ENCODE measurements at regions not wholly inside any gene's neighbourhood (a gene's known extent, or its start where the extent isn't known, plus 50 kb on each side); places are given as distances from the start of the nearest gene placed in this dataset.

GRCh38 chr3:72663429-72663828, 184.8 kb downstream of the SHQ1 start:
- Histone ChIP-seq H3K27ac (ENCODE audit: low read depth, low read length) (no peak overlapping the region), H3K4me3 (ENCODE audit: low read depth, low read length) (no peak overlapping the region), H3K27me3 (ENCODE audit: control insufficient read depth, insufficient read depth, low read length) (no peaks in the 10 kb centered on the region), H3K9me3 (ENCODE audit: control insufficient read depth, insufficient read depth, low read length) (no peaks in the 10 kb centered on the region), H3K4me1 (ENCODE audit: control insufficient read depth, insufficient read depth, low read length) (peaks cover 15% of the 10 kb centered on the region), H3K36me3 (ENCODE audit: control insufficient read depth, insufficient read depth, low read length) (no peaks in the 10 kb centered on the region)
- peak in 2 of 6 donors; percentile 49 to 60 for DNase-seq (ENCODE audit: low read depth in 4 of 6, low spot score in 6 of 6)
- WGBS (ENCODE audit: insufficient coverage), result 88% methylated on average over 1 of the region's 4 CpGs

- Histone ChIP-seq H3K27me3 (ENCODE audit: control insufficient read depth, insufficient read depth, low read length) (no peaks in the 10 kb centered on the region), H3K4me3 (ENCODE audit: low read depth, low read length) (no peak overlapping the region), H3K4me1 (ENCODE audit: control insufficient read depth, insufficient read depth, low read length) (peaks cover 18% of the 10 kb centered on the region), H3K9me3 (ENCODE audit: control insufficient read depth, insufficient read depth, low read length) (no peaks in the 10 kb centered on the region), H3K36me3 (ENCODE audit: control insufficient read depth, insufficient read depth, low read length) (no peaks in the 10 kb centered on the region), H3K27ac (ENCODE audit: low read depth, low read length) (no peak overlapping the region)
- 20% methylated on average over 2 of the region's 2 CpGs for WGBS (ENCODE audit: insufficient coverage)
- DNase-seq (ENCODE audit: low read depth in 4 of 6, low spot score in 6 of 6), result peak in 4 of 6 donors; percentile 35 to 90 (median 58)
Observed at GRCh38 chr3:72661115-72661457, 187.2 kb downstream of the SHQ1 start.

GRCh38 chr3:72660270-72661114, 187.8 kb downstream of the SHQ1 start:
- WGBS (ENCODE audit: insufficient coverage), result 95% methylated on average over 4 of the region's 5 CpGs
- H3K27ac ChIP-seq (ENCODE audit: low read depth, low read length), result no peak overlapping the region

GRCh38 chr3:72659596-72659995, 188.6 kb downstream of the SHQ1 start:
- peak in 2 of 6 donors; percentile 50 to 51 for DNase-seq (ENCODE audit: low read depth in 4 of 6, low spot score in 6 of 6)
- Histone ChIP-seq H3K4me1 (ENCODE audit: control insufficient read depth, insufficient read depth, low read length) (peaks cover 30% of the 10 kb centered on the region), H3K4me3 (ENCODE audit: low read depth, low read length) (no peak overlapping the region), H3K9me3 (ENCODE audit: control insufficient read depth, insufficient read depth, low read length) (no peaks in the 10 kb centered on the region), H3K27ac (ENCODE audit: low read depth, low read length) (no peak overlapping the region), H3K27me3 (ENCODE audit: control insufficient read depth, insufficient read depth, low read length) (peaks cover 4% of the 10 kb centered on the region), H3K36me3 (ENCODE audit: control insufficient read depth, insufficient read depth, low read length) (no peaks in the 10 kb centered on the region)
- WGBS (ENCODE audit: insufficient coverage), result 64% methylated on average over 3 of the region's 3 CpGs

More at GRCh38 chr3:72660270-72661114, 187.8 kb downstream of the SHQ1 start:
- DNase-seq (ENCODE audit: low read depth in 4 of 6, low spot score in 6 of 6), result no peak
- H3K9me3 ChIP-seq (ENCODE audit: control insufficient read depth, insufficient read depth, low read length), result no peaks in the 10 kb centered on the region
- no peaks in the 10 kb centered on the region for H3K27me3 ChIP-seq (ENCODE audit: control insufficient read depth, insufficient read depth, low read length)
- H3K36me3 ChIP-seq (ENCODE audit: control insufficient read depth, insufficient read depth, low read length), result no peaks in the 10 kb centered on the region
- no peak overlapping the region for H3K4me3 ChIP-seq (ENCODE audit: low read depth, low read length)
- peaks cover 24% of the 10 kb centered on the region for H3K4me1 ChIP-seq (ENCODE audit: control insufficient read depth, insufficient read depth, low read length)

- Histone ChIP-seq H3K27me3 (ENCODE audit: control insufficient read depth, insufficient read depth, low read length) (peaks cover 4% of the 10 kb centered on the region), H3K36me3 (ENCODE audit: control insufficient read depth, insufficient read depth, low read length) (no peaks in the 10 kb centered on the region), H3K27ac (ENCODE audit: low read depth, low read length) (no peak overlapping the region), H3K9me3 (ENCODE audit: control insufficient read depth, insufficient read depth, low read length) (no peaks in the 10 kb centered on the region), H3K4me1 (ENCODE audit: control insufficient read depth, insufficient read depth, low read length) (peaks cover 30% of the 10 kb centered on the region), H3K4me3 (ENCODE audit: low read depth, low read length) (no peak overlapping the region)
- WGBS (ENCODE audit: insufficient coverage), result 86% methylated on average over 2 of the region's 5 CpGs
- DNase-seq (ENCODE audit: low read depth in 4 of 6, low spot score in 6 of 6), result no peak
Observed at GRCh38 chr3:72659188-72659587, 189.1 kb downstream of the SHQ1 start.

- no peak overlapping the region for H3K4me3 ChIP-seq (ENCODE audit: low read depth, low read length)
- peaks cover 4% of the 10 kb centered on the region for H3K27me3 ChIP-seq (ENCODE audit: control insufficient read depth, insufficient read depth, low read length)
- peaks cover 30% of the 10 kb centered on the region for H3K4me1 ChIP-seq (ENCODE audit: control insufficient read depth, insufficient read depth, low read length)
- no peak overlapping the region for H3K27ac ChIP-seq (ENCODE audit: low read depth, low read length)
- DNase-seq (ENCODE audit: low read depth in 4 of 6, low spot score in 6 of 6), result no peak
- H3K9me3 ChIP-seq (ENCODE audit: control insufficient read depth, insufficient read depth, low read length), result no peaks in the 10 kb centered on the region
- 100% methylated on average over 2 of the region's 6 CpGs for WGBS (ENCODE audit: insufficient coverage)
- no peaks in the 10 kb centered on the region for H3K36me3 ChIP-seq (ENCODE audit: control insufficient read depth, insufficient read depth, low read length)
Observed at GRCh38 chr3:72658466-72659100, 189.7 kb downstream of the SHQ1 start.

GRCh38 chr3:72657666-72658065, 190.6 kb downstream of the SHQ1 start:
- Histone ChIP-seq H3K27ac (ENCODE audit: low read depth, low read length) (no peak overlapping the region), H3K36me3 (ENCODE audit: control insufficient read depth, insufficient read depth, low read length) (no peaks in the 10 kb centered on the region), H3K9me3 (ENCODE audit: control insufficient read depth, insufficient read depth, low read length) (no peaks in the 10 kb centered on the region), H3K4me3 (ENCODE audit: low read depth, low read length) (no peak overlapping the region), H3K4me1 (ENCODE audit: control insufficient read depth, insufficient read depth, low read length) (peaks cover 28% of the 10 kb centered on the region), H3K27me3 (ENCODE audit: control insufficient read depth, insufficient read depth, low read length) (peaks cover 4% of the 10 kb centered on the region)
- whole genome bisulfite sequencing (ENCODE audit: insufficient coverage), result 93% methylated on average over 2 of the region's 4 CpGs
- no peak for DNase-seq (ENCODE audit: low read depth in 4 of 6, low spot score in 6 of 6)

- no peak overlapping the region for H3K27ac ChIP-seq (ENCODE audit: low read depth, low read length)
- peaks cover 22% of the 10 kb centered on the region for H3K4me1 ChIP-seq (ENCODE audit: control insufficient read depth, insufficient read depth, low read length)
- no peak overlapping the region for H3K4me3 ChIP-seq (ENCODE audit: low read depth, low read length)
- 73% methylated on average over 4 of the region's 6 CpGs for WGBS (ENCODE audit: insufficient coverage)
- H3K36me3 ChIP-seq (ENCODE audit: control insufficient read depth, insufficient read depth, low read length), result no peaks in the 10 kb centered on the region
- DNase-seq (ENCODE audit: low read depth in 4 of 6, low spot score in 6 of 6), result peak in 2 of 6 donors; percentile 34 to 76
- H3K27me3 ChIP-seq (ENCODE audit: control insufficient read depth, insufficient read depth, low read length), result peaks cover 4% of the 10 kb centered on the region
- H3K9me3 ChIP-seq (ENCODE audit: control insufficient read depth, insufficient read depth, low read length), result no peaks in the 10 kb centered on the region
Observed at GRCh38 chr3:72655723-72656122, 192.5 kb downstream of the SHQ1 start.

- peak overlapping the region; percentile 26 for H3K4me3 ChIP-seq (ENCODE audit: low read depth, low read length)
- no peaks in the 10 kb centered on the region for H3K9me3 ChIP-seq (ENCODE audit: control insufficient read depth, insufficient read depth, low read length)
- DNase-seq (ENCODE audit: low read depth in 4 of 6, low spot score in 6 of 6), result peak in 5 of 6 donors; percentile 50 to 94 (median 65)
- WGBS (ENCODE audit: insufficient coverage), result 3% methylated on average over 24 of the region's 26 CpGs
- peaks cover 4% of the 10 kb centered on the region for H3K27me3 ChIP-seq (ENCODE audit: control insufficient read depth, insufficient read depth, low read length)
- H3K36me3 ChIP-seq (ENCODE audit: control insufficient read depth, insufficient read depth, low read length), result no peaks in the 10 kb centered on the region
- no peak overlapping the region for H3K27ac ChIP-seq (ENCODE audit: low read depth, low read length)
- H3K4me1 ChIP-seq (ENCODE audit: control insufficient read depth, insufficient read depth, low read length), result peaks cover 22% of the 10 kb centered on the region
Observed at GRCh38 chr3:72655131-72655551, 193.1 kb downstream of the SHQ1 start.

- H3K27me3 ChIP-seq (ENCODE audit: control insufficient read depth, insufficient read depth, low read length), result peaks cover 4% of the 10 kb centered on the region
- no peak for DNase-seq (ENCODE audit: low read depth in 4 of 6, low spot score in 6 of 6)
- H3K4me1 ChIP-seq (ENCODE audit: control insufficient read depth, insufficient read depth, low read length), result peaks cover 14% of the 10 kb centered on the region
- no peak overlapping the region for H3K27ac ChIP-seq (ENCODE audit: low read depth, low read length)
- no peaks in the 10 kb centered on the region for H3K9me3 ChIP-seq (ENCODE audit: control insufficient read depth, insufficient read depth, low read length)
- H3K4me3 ChIP-seq (ENCODE audit: low read depth, low read length), result no peak overlapping the region
- 100% methylated on average over 2 of the region's 4 CpGs for WGBS (ENCODE audit: insufficient coverage)
- no peaks in the 10 kb centered on the region for H3K36me3 ChIP-seq (ENCODE audit: control insufficient read depth, insufficient read depth, low read length)
Observed at GRCh38 chr3:72652395-72652794, 195.8 kb downstream of the SHQ1 start.
